ENCODE measurements at regions not wholly inside any gene's neighbourhood (a gene's known extent, or its start where the extent isn't known, plus 50 kb on each side); places are given as distances from the start of the nearest gene placed in this dataset.

DNA sequence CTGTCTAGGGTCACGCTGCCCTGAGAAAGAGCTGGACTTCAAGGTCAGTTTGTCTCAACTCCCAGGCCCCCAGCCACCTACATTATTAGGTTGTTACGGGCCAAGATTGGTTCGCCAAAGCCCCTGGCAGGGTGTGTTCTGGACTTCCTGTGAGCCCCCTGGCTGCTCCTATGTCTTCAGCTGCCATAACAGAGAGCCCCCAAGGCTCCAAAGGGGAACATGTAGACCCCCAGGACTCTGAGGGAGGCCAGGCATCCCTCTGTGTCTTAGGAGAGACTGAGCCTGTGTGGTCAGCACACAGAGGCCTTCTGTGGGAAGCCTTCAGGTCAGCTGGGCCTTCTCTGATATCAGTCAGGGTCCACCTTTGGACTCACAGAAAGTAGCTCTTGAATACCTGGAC lies 58.3 kb downstream of the INHBB start:
- Histone ChIP-seq H3K4me1 (no peaks in the 10 kb centered on the region), H3K27ac (no peak overlapping the region), H3K4me3 (no peak overlapping the region), H3K27me3 (peaks cover 0 to 14% of the 10 kb centered on the region in 2 donors), H3K36me3 (no peaks in the 10 kb centered on the region), H3K9me3 (peaks cover 0 to 11% (median 0%) of the 10 kb centered on the region in 3 donors)
- intact Hi-C loops (cut with DNase I; ENCODE audit: low total_unique reads) = no loop called here
- TF ChIP-seq, protein P1, sequence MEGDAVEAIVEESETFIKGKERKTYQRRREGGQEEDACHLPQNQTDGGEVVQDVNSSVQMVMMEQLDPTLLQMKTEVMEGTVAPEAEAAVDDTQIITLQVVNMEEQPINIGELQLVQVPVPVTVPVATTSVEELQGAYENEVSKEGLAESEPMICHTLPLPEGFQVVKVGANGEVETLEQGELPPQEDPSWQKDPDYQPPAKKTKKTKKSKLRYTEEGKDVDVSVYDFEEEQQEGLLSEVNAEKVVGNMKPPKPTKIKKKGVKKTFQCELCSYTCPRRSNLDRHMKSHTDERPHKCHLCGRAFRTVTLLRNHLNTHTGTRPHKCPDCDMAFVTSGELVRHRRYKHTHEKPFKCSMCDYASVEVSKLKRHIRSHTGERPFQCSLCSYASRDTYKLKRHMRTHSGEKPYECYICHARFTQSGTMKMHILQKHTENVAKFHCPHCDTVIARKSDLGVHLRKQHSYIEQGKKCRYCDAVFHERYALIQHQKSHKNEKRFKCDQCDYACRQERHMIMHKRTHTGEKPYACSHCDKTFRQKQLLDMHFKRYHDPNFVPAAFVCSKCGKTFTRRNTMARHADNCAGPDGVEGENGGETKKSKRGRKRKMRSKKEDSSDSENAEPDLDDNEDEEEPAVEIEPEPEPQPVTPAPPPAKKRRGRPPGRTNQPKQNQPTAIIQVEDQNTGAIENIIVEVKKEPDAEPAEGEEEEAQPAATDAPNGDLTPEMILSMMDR (IDR thresholded peaks at IDR 0.05) = no peak
- DNase-seq = peak in 1 of 2 donors; percentile 10

GRCh38 chr2:120404941-120405758 lies 59.2 kb downstream of the INHBB start:
- Histone ChIP-seq H3K36me3 (no peaks in the 10 kb centered on the region), H3K27ac (no peak overlapping the region), H3K4me1 (no peaks in the 10 kb centered on the region), H3K9me3 (peaks cover 0 to 16% (median 0%) of the 10 kb centered on the region in 3 donors), H3K4me3 (no peak overlapping the region), H3K27me3 (peaks cover 0 to 9% of the 10 kb centered on the region in 2 donors)
- intact Hi-C loops (cut with DNase I; ENCODE audit: low total_unique reads) = no loop called here
- DNase-seq = no peak
- TF ChIP-seq, protein P1 (IDR thresholded peaks at IDR 0.05) = no peak

DNA sequence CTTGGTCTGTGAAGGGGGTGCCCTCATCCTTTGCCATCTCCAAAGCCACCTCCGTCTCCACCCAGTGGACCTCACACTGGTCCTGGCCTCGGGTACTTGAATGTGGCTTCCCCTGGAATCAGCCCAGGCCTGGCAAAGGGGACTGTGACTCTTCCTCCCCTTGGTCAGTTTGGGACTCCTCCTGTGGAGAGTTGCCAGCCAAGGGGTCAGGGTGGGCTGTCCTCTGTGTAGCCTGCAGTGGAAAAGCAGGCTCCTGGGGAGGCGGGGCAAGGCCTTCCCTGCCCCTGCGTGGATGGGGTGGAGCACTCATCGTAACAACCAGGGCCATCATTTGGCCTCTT lies 59.8 kb downstream of the INHBB start:
- H3K9me3 ChIP-seq = peaks cover 0 to 16% (median 0%) of the 10 kb centered on the region in 3 donors
- TF ChIP-seq, protein P1 (IDR thresholded peaks at IDR 0.05) = no peak
- H3K4me3 ChIP-seq = no peak overlapping the region
- H3K27me3 ChIP-seq = peaks cover 0 to 7% of the 10 kb centered on the region in 2 donors
- H3K27ac ChIP-seq = no peak overlapping the region
- H3K36me3 ChIP-seq = no peaks in the 10 kb centered on the region
- no peaks in the 10 kb centered on the region for H3K4me1 ChIP-seq
- peak in 1 of 2 donors; percentile 16 for DNase-seq
- intact Hi-C loops (cut with DNase I; ENCODE audit: low total_unique reads) = no loop called here

GRCh38 chr2:120406566-120406965 lies 60.6 kb downstream of the INHBB start:
- Histone ChIP-seq H3K36me3 (no peaks in the 10 kb centered on the region), H3K27me3 (peaks cover 0 to 7% of the 10 kb centered on the region in 2 donors), H3K4me3 (no peak overlapping the region), H3K27ac (no peak overlapping the region), H3K9me3 (peaks cover 0 to 20% (median 0%) of the 10 kb centered on the region in 3 donors), H3K4me1 (no peaks in the 10 kb centered on the region)
- peak in 1 of 2 donors; percentile 14 for DNase-seq
- TF ChIP-seq, protein P1 (IDR thresholded peaks at IDR 0.05) = no peak
- intact Hi-C loops (cut with DNase I; ENCODE audit: low total_unique reads) = no loop called here

DNA sequence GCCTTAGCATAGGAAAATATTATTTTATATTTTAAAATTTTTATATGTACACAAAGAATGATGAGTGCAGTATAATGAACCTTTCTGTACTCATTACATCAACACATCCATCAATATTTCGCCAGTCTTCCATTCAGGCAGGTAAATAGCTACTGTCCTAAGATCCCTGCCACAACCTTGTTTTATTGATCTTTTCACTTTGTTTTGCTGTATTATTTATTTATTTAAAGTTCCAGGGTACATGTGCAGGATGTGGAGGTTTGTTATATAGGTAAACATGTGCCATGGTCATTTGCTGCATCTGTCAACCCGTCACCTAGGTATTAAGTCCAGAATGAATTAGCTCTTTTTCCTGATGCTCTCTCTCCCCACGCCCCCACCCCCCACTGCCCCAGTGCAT lies 64.6 kb downstream of the INHBB start:
- Histone ChIP-seq H3K27ac (no peak overlapping the region), H3K4me1 (no peaks in the 10 kb centered on the region), H3K36me3 (no peaks in the 10 kb centered on the region), H3K9me3 (peaks cover 0 to 28% (median 0%) of the 10 kb centered on the region in 3 donors), H3K27me3 (no peaks in the 10 kb centered on the region), H3K4me3 (no peak overlapping the region)
- DNase-seq = no peak
- TF ChIP-seq, protein P1 (IDR thresholded peaks at IDR 0.05) = no peak
- intact Hi-C loops (cut with DNase I; ENCODE audit: low total_unique reads) = no loop called here

All from tibial artery (tissue), 4 donors.